Stimulated activated CD4-positive, alpha-beta T cell treated with anti-CD3 and anti-CD28 coated beads, Interleukin-2, amount 100 ng/mL, for 48 hours (primary cell): ENCODE measurements at regions not wholly inside any gene's neighbourhood (a gene's known extent, or its start where the extent isn't known, plus 50 kb on each side); places are given as distances from the start of the nearest gene placed in this dataset.

Experiments
- DNase-seq, 2 donors: peaks; one replicate each; pipeline ENCODE4 v3.0.0-alpha.2; 2020

GRCh38 chr10:33453081-33454025 lies 118.9 kb upstream of the NRP1 start:
- DNase-seq = no peak

GRCh38 chr10:33448421-33449140 lies 114.1 kb upstream of the NRP1 start:
- DNase-seq = no peak

- DNase-seq = no peak
Measured at GRCh38 chr10:33441561-33441960, 107.1 kb upstream of the NRP1 start.

- DNase-seq = no peak
Measured at GRCh38 chr10:33434933-33435332, 100.5 kb upstream of the NRP1 start.

- DNase-seq = no peak
Measured at GRCh38 chr10:33428682-33429081, 94.2 kb upstream of the NRP1 start.

- DNase-seq = no peak
Measured at GRCh38 chr10:33423154-33423529, 88.7 kb upstream of the NRP1 start.

GRCh38 chr10:33422471-33423153 lies 88.1 kb upstream of the NRP1 start:
- DNase-seq = no peak

- DNase-seq = no peak
Measured at GRCh38 chr10:33421789-33422462, 87.5 kb upstream of the NRP1 start.

- no peak for DNase-seq
Measured at GRCh38 chr10:33419311-33419710, 84.8 kb upstream of the NRP1 start.

GRCh38 chr10:33418301-33418700 lies 83.8 kb upstream of the NRP1 start:
- DNase-seq = no peak

- DNase-seq = no peak
Measured at GRCh38 chr10:33416691-33417090, 82.2 kb upstream of the NRP1 start.

GRCh38 chr10:33416209-33416608 lies 81.7 kb upstream of the NRP1 start:
- DNase-seq = no peak

GRCh38 chr10:33414841-33415240 lies 80.4 kb upstream of the NRP1 start:
- no peak for DNase-seq

GRCh38 chr10:33412653-33413361 lies 78.3 kb upstream of the NRP1 start:
- DNase-seq = no peak

GRCh38 chr10:33412241-33412640 lies 77.8 kb upstream of the NRP1 start:
- no peak for DNase-seq

GRCh38 chr10:33410860-33411234 lies 76.4 kb upstream of the NRP1 start:
- no peak for DNase-seq

GRCh38 chr10:33410096-33410859 lies 75.8 kb upstream of the NRP1 start:
- DNase-seq = no peak

- DNase-seq = no peak
Measured at GRCh38 chr10:33406596-33406995, 72.1 kb upstream of the NRP1 start.

GRCh38 chr10:33402220-33403073 lies 68.0 kb upstream of the NRP1 start:
- no peak for DNase-seq

GRCh38 chr10:33401300-33401699 lies 66.8 kb upstream of the NRP1 start:
- no peak for DNase-seq

GRCh38 chr10:33398796-33399195 lies 64.3 kb upstream of the NRP1 start:
- DNase-seq = no peak
